ENCODE measurements at regions not wholly inside any gene's neighbourhood (a gene's known extent, or its start where the extent isn't known, plus 50 kb on each side); places are given as distances from the start of the nearest gene placed in this dataset.

DNA sequence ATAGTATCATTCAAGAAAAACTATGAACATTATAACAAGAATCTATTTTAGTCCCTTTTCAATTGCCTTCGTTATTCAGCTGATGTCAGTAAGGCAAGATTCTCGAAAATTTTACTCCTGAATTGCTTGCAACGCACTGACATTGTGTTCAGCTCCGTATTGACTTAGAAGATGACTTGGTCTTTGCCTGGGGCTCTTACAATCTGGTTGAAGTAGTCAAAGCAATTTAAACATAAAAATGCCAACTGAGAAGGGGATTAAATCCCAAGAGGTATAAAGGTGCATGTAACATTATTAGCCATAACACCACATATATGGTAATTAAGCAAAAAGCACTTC lies 507.1 kb downstream of the CENPC start:
- ATAC-seq = no peak
- Mint-ChIP-seq H3K4me1 (ENCODE audit: low read depth) (no peaks in the 10 kb centered on the region), H3K4me3 (no peak overlapping the region), H3K9me3 (no peaks in the 10 kb centered on the region), H3K36me3 (ENCODE audit: low read depth) (no peaks in the 10 kb centered on the region), H3K27ac (no peak overlapping the region), H3K27me3 (no peaks in the 10 kb centered on the region)
- intact Hi-C loops (cut with micrococcal nuclease) = no loop called here
- DNase-seq = no peak
- ChIA-PET POLR2A (no interaction called here), CTCF (no interaction called here)
- TF ChIP-seq, protein P1, sequence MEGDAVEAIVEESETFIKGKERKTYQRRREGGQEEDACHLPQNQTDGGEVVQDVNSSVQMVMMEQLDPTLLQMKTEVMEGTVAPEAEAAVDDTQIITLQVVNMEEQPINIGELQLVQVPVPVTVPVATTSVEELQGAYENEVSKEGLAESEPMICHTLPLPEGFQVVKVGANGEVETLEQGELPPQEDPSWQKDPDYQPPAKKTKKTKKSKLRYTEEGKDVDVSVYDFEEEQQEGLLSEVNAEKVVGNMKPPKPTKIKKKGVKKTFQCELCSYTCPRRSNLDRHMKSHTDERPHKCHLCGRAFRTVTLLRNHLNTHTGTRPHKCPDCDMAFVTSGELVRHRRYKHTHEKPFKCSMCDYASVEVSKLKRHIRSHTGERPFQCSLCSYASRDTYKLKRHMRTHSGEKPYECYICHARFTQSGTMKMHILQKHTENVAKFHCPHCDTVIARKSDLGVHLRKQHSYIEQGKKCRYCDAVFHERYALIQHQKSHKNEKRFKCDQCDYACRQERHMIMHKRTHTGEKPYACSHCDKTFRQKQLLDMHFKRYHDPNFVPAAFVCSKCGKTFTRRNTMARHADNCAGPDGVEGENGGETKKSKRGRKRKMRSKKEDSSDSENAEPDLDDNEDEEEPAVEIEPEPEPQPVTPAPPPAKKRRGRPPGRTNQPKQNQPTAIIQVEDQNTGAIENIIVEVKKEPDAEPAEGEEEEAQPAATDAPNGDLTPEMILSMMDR (IDR thresholded peaks at IDR 0.05) = no peak

DNA sequence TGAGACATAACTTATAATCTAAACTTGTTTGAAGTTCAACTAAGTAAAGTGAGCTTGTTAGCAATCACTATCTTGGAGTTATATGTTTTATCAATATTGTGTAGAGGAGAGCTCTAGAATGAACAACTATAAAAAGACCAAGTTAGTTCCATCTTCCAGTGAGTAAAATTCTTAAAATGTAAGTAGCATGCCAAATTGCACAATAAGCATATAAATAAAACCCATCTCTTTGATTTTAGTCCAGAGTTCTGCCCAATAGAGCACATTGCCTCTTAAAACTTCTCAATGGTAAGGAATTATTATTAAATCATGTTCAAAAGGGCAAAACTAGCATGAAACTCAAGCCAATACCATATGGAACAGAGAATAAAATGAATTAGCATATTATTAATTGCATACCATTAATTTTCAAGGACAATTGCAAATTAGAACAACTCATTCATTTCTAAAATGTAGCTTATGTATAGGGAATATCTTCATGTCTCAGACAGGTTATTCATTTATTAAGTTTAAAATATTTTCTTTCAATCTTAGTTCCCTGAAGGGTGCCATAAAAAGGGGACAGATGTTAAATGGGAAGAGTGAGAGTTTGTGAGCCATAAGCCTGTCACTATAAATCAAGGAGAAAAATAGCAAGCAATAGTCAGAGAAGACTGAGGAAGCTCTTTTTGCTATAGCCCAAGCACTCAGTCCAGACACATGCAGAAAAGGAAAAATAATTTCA lies 507.6 kb downstream of the CENPC start:
- Mint-ChIP-seq H3K4me1 (ENCODE audit: low read depth) (no peaks in the 10 kb centered on the region), H3K4me3 (no peak overlapping the region), H3K27ac (no peak overlapping the region), H3K27me3 (no peaks in the 10 kb centered on the region), H3K9me3 (no peaks in the 10 kb centered on the region), H3K36me3 (ENCODE audit: low read depth) (no peaks in the 10 kb centered on the region)
- ATAC-seq = no peak
- TF ChIP-seq, protein P1 (IDR thresholded peaks at IDR 0.05) = no peak
- no peak for DNase-seq
- POLR2A ChIA-PET = no interaction called here
- intact Hi-C loops (cut with micrococcal nuclease) = no loop called here
- CTCF ChIA-PET = no interaction called here

DNA sequence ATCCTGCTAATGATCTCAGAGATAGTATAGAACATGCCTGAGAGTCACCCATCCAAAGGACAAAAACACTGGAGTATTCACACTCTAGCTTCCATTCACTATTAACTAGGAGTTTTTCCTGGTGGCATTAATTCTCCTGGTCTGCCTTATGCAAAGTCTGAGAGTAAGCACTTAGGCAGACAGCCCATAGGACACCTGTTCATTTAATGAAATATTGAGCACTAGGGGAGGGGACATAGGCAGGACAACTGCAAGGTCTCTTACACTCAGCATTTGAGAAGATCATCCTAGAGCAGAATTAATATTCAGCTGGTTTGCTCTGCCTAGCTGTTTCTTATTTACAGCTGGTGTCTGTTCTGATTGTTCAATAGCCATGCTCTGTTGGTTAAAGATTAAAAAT lies 508.5 kb downstream of the CENPC start:
- no peak overlapping the region for H3K4me3 Mint-ChIP-seq
- DNase-seq = no peak
- H3K36me3 Mint-ChIP-seq (ENCODE audit: low read depth) = no peaks in the 10 kb centered on the region
- TF ChIP-seq, protein P1 (IDR thresholded peaks at IDR 0.05) = no peak
- intact Hi-C loops (cut with micrococcal nuclease) = no loop called here
- H3K4me1 Mint-ChIP-seq (ENCODE audit: low read depth) = no peaks in the 10 kb centered on the region
- no peaks in the 10 kb centered on the region for H3K27me3 Mint-ChIP-seq
- no peaks in the 10 kb centered on the region for H3K9me3 Mint-ChIP-seq
- ATAC-seq = no peak
- H3K27ac Mint-ChIP-seq = no peak overlapping the region
- CTCF ChIA-PET = interaction anchor here (0.7 kb wide), 1 partner anchor 94 kb away, joined by 3 read pairs; no protein-coding TSS in a partner anchor
- POLR2A ChIA-PET = no interaction called here

DNA sequence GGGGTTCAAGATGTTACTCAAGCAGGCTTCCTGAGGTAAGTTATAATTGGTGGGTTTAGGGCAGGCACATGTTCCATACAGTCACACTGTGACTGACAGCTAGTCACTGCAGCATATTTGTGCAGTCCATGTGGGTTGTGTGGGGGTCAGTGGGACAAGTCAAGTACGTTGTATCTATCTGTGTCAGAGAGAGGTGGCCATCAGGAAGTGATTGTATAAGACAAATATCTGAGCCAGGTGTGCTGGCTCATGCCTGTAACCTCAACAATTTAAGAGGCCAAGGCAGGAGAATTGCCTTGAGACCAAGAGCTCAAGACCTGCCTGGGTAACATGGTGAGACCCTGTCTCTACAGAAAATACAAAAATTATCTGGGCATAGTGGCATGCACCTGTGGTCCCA lies 509.3 kb downstream of the CENPC start:
- ChIA-PET CTCF (no interaction called here), POLR2A (no interaction called here)
- ATAC-seq = no peak
- H3K27me3 Mint-ChIP-seq = no peaks in the 10 kb centered on the region
- intact Hi-C loops (cut with micrococcal nuclease) = no loop called here
- H3K36me3 Mint-ChIP-seq (ENCODE audit: low read depth) = no peaks in the 10 kb centered on the region
- H3K4me3 Mint-ChIP-seq = no peak overlapping the region
- DNase-seq = no peak
- no peaks in the 10 kb centered on the region for H3K4me1 Mint-ChIP-seq (ENCODE audit: low read depth)
- TF ChIP-seq, protein P1 (IDR thresholded peaks at IDR 0.05) = no peak
- H3K27ac Mint-ChIP-seq = no peak overlapping the region
- H3K9me3 Mint-ChIP-seq = no peaks in the 10 kb centered on the region

DNA sequence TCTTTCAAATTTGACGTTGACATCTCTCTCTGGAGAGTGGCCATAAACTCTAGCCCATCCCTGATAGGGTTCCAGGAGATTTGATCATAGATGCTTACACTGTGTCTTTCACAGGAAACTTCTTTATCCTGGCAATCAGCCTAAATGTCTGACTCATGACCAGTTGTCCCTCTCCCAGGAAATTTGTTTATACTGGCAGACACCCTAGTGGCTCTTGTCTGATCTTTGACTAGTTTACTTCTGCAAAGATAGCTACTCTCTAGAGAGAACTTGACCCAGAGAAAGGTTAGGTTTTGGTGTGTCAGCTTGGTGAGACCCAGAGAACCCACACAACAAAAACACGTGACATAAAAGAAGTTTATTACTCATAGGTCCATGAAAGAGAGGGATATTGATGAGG lies 509.8 kb downstream of the CENPC start:
- POLR2A ChIA-PET = no interaction called here
- TF ChIP-seq, protein P1 (IDR thresholded peaks at IDR 0.05) = no peak
- no peak overlapping the region for H3K4me3 Mint-ChIP-seq
- no peaks in the 10 kb centered on the region for H3K36me3 Mint-ChIP-seq (ENCODE audit: low read depth)
- ATAC-seq (no peak), DNase-seq (no peak)
- H3K9me3 Mint-ChIP-seq = no peaks in the 10 kb centered on the region
- CTCF ChIA-PET = no interaction called here
- no peaks in the 10 kb centered on the region for H3K27me3 Mint-ChIP-seq
- no peak overlapping the region for H3K27ac Mint-ChIP-seq
- intact Hi-C loops (cut with micrococcal nuclease) = no loop called here
- H3K4me1 Mint-ChIP-seq (ENCODE audit: low read depth) = no peaks in the 10 kb centered on the region

Data from activated CD8-positive, alpha-beta T cell treated with anti-CD3 and anti-CD28 coated beads for 36 hours (primary cell).